Mucosa of descending colon (tissue), 3 donors: ENCODE measurements at regions not wholly inside any gene's neighbourhood (a gene's known extent, or its start where the extent isn't known, plus 50 kb on each side); places are given as distances from the start of the nearest gene placed in this dataset.

ENCODE experiments used
- ATAC-seq: fragments of 200-7000 bp; cut with Tn5 transposase; one replicate; pipeline ENCODE4 v1.9.1; 2020; ENCODE audit warnings: mild to moderate bottlenecking, moderate library complexity
- DNase-seq, 3 donors: peaks; one replicate each; pipeline ENCODE4 v3.0.0-alpha.2; 2020
- H3K36me3 ChIP-seq: fragments of 200-600 bp; one replicate; pipeline ENCODE4 v1.8.0; 2021; ENCODE audit warnings: low read depth, mild to moderate bottlenecking
- H3K4me1 ChIP-seq: fragments of 200-600 bp; one replicate; pipeline ENCODE4 v1.8.0; 2021; ENCODE audit warnings: low read depth, mild to moderate bottlenecking
- H3K4me3 ChIP-seq: fragments of 200-600 bp; one replicate; pipeline ENCODE4 v1.8.0; 2021; ENCODE audit warnings: mild to moderate bottlenecking
- H3K9me3 ChIP-seq: fragments of 200-600 bp; one replicate; pipeline ENCODE4 v1.8.0; 2021; ENCODE audit warnings: mild to moderate bottlenecking
- intact Hi-C, 2 donors: fragments of 100-400 bp; cut with DNase I in 1 of 2; cut with micrococcal nuclease in 1 of 2; formaldehyde crosslinking; loops; one replicate each; pipeline versions ENCODE4 v1.11.0 to v1.11.1; 2022; cut with DNase I, micrococcal nuclease
- TF ChIP-seq, protein P1 (sequence below): fragments of 200-600 bp; IDR thresholded peaks from one replicate; pipeline ENCODE4 v1.8.0; 2022; ENCODE audit warnings: antibody characterized with exemption, mild to moderate bottlenecking
- donor health status: DM: no; HTN: no; CAD: no; lungs with moderate emphysema.
- donor health status: DM: no; HTN: no; CAD: no.
- donor health status: DM: no; HTN: yes; CAD: no.

DNA sequence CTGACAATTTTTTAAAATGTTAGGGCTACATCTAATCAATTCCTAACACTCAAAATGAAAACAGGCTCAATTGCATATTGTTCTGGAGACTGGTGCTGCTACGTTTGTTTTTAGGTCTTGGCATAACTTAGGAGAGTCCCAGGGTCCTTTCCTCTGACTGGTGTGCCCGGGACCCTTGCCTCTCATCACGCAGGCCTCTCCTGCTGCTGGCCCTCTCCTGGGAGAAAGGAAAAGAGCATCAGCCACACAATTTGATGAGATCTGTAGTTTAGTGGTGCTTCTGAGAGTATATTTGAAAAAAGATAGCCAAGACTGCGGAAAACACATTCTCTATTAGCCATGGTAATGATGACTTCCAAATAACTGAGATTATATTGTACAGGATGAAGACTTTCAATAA lies 380.0 kb downstream of the KLF12 start:
- ATAC-seq, result no peak
- Histone ChIP-seq H3K9me3 (no peaks in the 10 kb centered on the region), H3K4me3 (no peak overlapping the region), H3K36me3 (no peaks in the 10 kb centered on the region), H3K4me1 (no peaks in the 10 kb centered on the region)
- TF ChIP-seq, protein P1, sequence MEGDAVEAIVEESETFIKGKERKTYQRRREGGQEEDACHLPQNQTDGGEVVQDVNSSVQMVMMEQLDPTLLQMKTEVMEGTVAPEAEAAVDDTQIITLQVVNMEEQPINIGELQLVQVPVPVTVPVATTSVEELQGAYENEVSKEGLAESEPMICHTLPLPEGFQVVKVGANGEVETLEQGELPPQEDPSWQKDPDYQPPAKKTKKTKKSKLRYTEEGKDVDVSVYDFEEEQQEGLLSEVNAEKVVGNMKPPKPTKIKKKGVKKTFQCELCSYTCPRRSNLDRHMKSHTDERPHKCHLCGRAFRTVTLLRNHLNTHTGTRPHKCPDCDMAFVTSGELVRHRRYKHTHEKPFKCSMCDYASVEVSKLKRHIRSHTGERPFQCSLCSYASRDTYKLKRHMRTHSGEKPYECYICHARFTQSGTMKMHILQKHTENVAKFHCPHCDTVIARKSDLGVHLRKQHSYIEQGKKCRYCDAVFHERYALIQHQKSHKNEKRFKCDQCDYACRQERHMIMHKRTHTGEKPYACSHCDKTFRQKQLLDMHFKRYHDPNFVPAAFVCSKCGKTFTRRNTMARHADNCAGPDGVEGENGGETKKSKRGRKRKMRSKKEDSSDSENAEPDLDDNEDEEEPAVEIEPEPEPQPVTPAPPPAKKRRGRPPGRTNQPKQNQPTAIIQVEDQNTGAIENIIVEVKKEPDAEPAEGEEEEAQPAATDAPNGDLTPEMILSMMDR, result no peak
- intact Hi-C loops, result loop anchor here in 1 of 2 donors (10.0 kb wide), 1 partner anchor 381 kb away; the partner anchor contains the start of gene KLF12
- DNase-seq, result no peak

DNA sequence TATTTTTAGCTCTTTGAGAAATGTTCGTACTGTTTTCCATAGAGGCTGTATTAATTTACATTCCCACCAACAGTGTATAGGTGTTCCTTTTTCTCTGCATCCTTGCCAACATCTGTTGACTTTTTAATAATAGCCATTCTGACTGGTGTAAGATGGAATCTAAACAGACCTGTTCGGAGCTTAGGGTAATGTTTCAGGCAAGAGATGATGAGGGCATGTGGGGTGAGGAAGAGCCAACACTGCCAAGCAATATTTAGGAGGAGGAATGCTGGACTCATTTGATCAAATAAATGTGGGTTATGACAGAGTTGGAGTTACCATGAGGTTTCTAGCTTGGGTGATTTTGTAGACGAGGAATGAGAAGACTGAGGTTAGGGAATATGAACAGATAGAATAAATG lies 382.9 kb downstream of the KLF12 start:
- Histone ChIP-seq H3K4me1 (no peaks in the 10 kb centered on the region), H3K4me3 (no peak overlapping the region), H3K36me3 (no peaks in the 10 kb centered on the region), H3K9me3 (no peaks in the 10 kb centered on the region)
- intact Hi-C loops, result loop anchor here in 1 of 2 donors (10.0 kb wide), 1 partner anchor 384 kb away; the partner anchor contains the start of gene KLF12
- TF ChIP-seq, protein P1, result no peak
- no peak for DNase-seq
- ATAC-seq, result no peak

DNA sequence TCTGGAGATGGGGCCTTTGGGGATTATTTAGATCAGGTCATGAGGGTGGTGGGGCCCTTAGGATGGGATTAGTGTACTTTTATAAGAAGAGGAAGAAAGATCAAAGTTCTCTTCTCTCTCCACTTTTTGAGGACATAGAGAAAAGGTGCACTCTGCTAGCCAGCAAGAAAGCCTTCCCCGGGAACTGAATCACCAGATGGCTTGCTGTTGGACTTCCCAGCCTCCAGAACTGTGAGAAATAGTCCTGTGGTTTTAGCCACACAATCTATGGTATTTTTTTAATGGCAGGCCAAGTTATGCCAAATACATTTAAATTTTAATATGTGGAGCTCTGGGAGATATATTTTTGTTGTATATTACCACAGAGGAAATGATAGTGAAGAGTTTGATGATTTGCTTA lies 385.8 kb downstream of the KLF12 start:
- H3K36me3 ChIP-seq, result no peaks in the 10 kb centered on the region
- H3K4me1 ChIP-seq, result no peaks in the 10 kb centered on the region
- H3K4me3 ChIP-seq, result no peak overlapping the region
- no peaks in the 10 kb centered on the region for H3K9me3 ChIP-seq
- TF ChIP-seq, protein P1, result no peak
- intact Hi-C loops, result no loop called here
- ATAC-seq, result no peak
- DNase-seq, result no peak

DNA sequence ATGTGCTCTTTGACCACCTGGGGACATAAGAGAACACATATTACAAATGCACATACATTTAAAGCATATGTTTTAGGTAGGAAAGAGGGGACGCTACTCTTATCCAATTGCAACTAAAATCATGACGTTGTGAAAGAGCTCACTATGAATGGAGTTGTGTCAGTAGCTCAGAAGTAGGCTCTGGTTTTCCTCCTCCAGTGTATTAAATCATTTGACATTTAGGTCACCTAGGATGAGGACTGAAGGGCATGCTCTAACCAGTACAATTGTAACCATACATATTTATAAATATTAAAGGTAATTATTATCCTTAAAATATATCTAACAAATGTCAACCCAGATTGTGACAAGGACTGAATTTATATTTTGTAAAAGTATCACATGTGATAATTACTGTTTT lies 389.0 kb downstream of the KLF12 start:
- DNase-seq (no peak), ATAC-seq (no peak)
- H3K4me3 ChIP-seq, result no peak overlapping the region
- no peaks in the 10 kb centered on the region for H3K36me3 ChIP-seq
- H3K4me1 ChIP-seq, result no peaks in the 10 kb centered on the region
- TF ChIP-seq, protein P1, result no peak
- no peaks in the 10 kb centered on the region for H3K9me3 ChIP-seq
- intact Hi-C loops, result no loop called here

DNA sequence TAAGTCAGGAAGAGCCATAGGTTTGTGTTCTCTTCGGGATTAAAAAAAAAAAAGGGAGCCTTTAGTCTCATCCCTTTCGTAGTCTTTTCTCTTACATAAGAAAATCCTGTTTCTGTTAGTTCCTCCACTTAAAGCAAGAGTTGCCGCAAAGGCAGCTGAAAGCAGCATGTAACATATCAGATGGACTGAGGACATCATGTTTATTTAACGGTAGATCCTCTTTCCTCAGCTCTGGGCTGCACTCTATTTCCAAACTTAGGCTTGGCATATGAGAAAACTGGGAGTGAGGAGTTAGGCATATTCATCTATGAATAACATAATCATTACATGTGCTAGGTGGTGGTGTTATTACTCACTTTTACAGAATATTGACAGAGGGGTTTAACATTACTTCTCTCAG lies 391.2 kb downstream of the KLF12 start:
- H3K4me3 ChIP-seq, result no peak overlapping the region
- ATAC-seq, result no peak
- H3K4me1 ChIP-seq, result no peaks in the 10 kb centered on the region
- no peaks in the 10 kb centered on the region for H3K9me3 ChIP-seq
- TF ChIP-seq, protein P1, result no peak
- intact Hi-C loops, result no loop called here
- no peaks in the 10 kb centered on the region for H3K36me3 ChIP-seq
- no peak for DNase-seq

DNA sequence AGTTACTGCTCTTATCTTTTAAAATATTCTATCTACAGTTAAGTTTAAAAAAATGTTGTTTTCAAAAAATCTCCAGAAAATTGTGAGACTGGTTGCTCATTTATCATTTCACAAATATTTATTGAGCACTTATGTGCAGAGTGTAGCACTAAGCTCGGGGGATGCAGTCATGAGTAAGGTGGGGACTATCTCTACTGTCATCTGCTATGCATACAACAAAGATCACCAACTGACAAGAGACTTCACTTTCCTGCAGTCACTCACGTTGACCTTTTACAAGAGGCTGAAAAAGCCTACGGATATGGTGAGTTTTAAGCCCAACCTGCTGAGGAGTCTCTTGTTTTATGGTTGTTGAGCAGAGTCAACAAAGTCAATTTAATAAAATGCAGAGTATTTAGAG lies 392.5 kb downstream of the KLF12 start:
- Histone ChIP-seq H3K4me3 (no peak overlapping the region), H3K36me3 (no peaks in the 10 kb centered on the region), H3K4me1 (no peaks in the 10 kb centered on the region), H3K9me3 (no peaks in the 10 kb centered on the region)
- DNase-seq, result no peak
- intact Hi-C loops, result no loop called here
- TF ChIP-seq, protein P1, result no peak
- ATAC-seq, result no peak
